ENCODE measurements at regions not wholly inside any gene's neighbourhood (a gene's known extent, or its start where the extent isn't known, plus 50 kb on each side); places are given as distances from the start of the nearest gene placed in this dataset.

DNA sequence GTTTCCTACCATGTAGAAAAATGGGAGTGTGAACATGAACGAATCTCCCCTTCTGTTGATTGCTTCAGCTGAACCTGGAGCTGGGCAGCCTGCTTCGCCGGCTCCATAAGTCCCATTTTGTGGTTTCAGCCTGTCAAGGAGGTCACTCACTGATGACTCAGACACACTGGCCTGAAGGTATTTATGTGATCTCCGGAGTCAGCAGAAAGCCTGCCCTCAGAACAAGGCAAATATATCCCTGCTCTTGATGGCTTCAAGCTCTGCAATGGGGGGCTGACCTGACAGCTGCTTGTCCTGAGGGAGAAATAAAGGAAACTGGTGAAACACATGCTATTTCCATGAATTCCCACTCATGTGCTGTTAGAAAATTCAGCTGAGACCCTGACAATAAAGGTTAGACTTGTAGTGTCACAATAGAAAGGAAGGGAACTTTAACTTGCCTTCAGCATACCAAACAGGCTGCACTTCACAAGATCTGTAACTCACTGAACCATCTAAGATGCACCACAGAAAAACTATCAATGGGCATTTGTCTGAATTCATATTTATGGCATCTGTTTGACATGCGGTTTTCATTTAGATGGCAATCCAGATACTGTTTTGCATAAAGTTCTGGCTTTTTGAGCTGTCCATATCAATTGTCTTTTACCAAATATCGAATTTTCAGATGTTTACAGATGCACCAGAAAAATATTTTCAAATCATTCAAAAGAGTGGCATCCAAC, 282.0 kb upstream of the VEPH1 start (continued):
- TF ChIP-seq, protein P1, sequence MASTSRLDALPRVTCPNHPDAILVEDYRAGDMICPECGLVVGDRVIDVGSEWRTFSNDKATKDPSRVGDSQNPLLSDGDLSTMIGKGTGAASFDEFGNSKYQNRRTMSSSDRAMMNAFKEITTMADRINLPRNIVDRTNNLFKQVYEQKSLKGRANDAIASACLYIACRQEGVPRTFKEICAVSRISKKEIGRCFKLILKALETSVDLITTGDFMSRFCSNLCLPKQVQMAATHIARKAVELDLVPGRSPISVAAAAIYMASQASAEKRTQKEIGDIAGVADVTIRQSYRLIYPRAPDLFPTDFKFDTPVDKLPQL (IDR thresholded peaks at IDR 0.05; ENCODE audit: extremely low read depth, insufficient read length), result no peak
- TF ChIP-seq, protein P2, sequence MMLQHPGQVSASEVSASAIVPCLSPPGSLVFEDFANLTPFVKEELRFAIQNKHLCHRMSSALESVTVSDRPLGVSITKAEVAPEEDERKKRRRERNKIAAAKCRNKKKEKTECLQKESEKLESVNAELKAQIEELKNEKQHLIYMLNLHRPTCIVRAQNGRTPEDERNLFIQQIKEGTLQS (IDR thresholded peaks at IDR 0.05), result peak; percentile 66
- TF ChIP-seq, protein P2 (CRISPR knock-in tag; conservative IDR thresholded peaks at IDR 0.05), result no peak
- TF ChIP-seq NFYB (IDR thresholded peaks at IDR 0.05; ENCODE audit: extremely low read depth, insufficient read length) (no peak), NONO (IDR thresholded peaks at IDR 0.05; ENCODE audit: low read depth in 2 of 2, low read length in 1 of 2) (no peak), C11orf30 (IDR thresholded peaks at IDR 0.05; ENCODE audit: low read depth) (peak; percentile 49; the same call in 1 of the 2 replicates), JUN (IDR thresholded peaks at IDR 0.05; ENCODE audit: borderline replicate concordance, low read depth, low read length) (0 out of 2 replicates have a peak, but pooled peaks have one; percentile 22), JUN (CRISPR knock-in tag; IDR thresholded peaks at IDR 0.05; ENCODE audit: borderline replicate concordance) (no peak), ZNF785 (CRISPR knock-in tag; IDR thresholded peaks at IDR 0.05) (no peak), CREB1 (IDR thresholded peaks at IDR 0.05) (no peak), CREB1 (CRISPR knock-in tag; IDR thresholded peaks at IDR 0.05) (no peak), STAT5B (CRISPR knock-in tag; IDR thresholded peaks at IDR 0.05) (no peak), TRIM28 (IDR thresholded peaks at IDR 0.05) (no peak), GATA2 (CRISPR knock-in tag; IDR thresholded peaks at IDR 0.05) (no peak), HIVEP1 (CRISPR knock-in tag; IDR thresholded peaks at IDR 0.05) (no peak), JUND (IDR thresholded peaks at IDR 0.05; ENCODE audit: borderline replicate concordance, low read depth, low read length) (peak; percentile 78), JUND (tag; IDR thresholded peaks at IDR 0.05; ENCODE audit: borderline replicate concordance, low read depth, low read length) (peak; percentile 87; the same call in 1 of the 3 replicates), DPF2 (IDR thresholded peaks at IDR 0.05) (no peak), MAFK (IDR thresholded peaks at IDR 0.05; ENCODE audit: low read length) (peak; percentile 53), SMARCA5 (IDR thresholded peaks at IDR 0.05) (no peak), NFIC (IDR thresholded peaks at IDR 0.05) (no peak), ZNF316 (IDR thresholded peaks at IDR 0.05) (peak; percentile 60), RNF2 (IDR thresholded peaks at IDR 0.05) (no peak), MEIS2 (IDR thresholded peaks at IDR 0.05; ENCODE audit: partially characterized antibody) (peak; percentile 43), MAFG (tag; conservative IDR thresholded peaks at IDR 0.05) (0 out of 2 replicates have a peak, but pooled peaks have one; percentile 42), HEY1 (CRISPR knock-in tag; IDR thresholded peaks at IDR 0.05; ENCODE audit: borderline replicate concordance) (no peak)
- TF ChIP-seq, protein P3, sequence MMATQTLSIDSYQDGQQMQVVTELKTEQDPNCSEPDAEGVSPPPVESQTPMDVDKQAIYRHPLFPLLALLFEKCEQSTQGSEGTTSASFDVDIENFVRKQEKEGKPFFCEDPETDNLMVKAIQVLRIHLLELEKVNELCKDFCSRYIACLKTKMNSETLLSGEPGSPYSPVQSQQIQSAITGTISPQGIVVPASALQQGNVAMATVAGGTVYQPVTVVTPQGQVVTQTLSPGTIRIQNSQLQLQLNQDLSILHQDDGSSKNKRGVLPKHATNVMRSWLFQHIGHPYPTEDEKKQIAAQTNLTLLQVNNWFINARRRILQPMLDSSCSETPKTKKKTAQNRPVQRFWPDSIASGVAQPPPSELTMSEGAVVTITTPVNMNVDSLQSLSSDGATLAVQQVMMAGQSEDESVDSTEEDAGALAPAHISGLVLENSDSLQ (IDR thresholded peaks at IDR 0.05), result 0 out of 2 replicates have a peak, but pooled peaks have one; percentile 13
- TF ChIP-seq, protein P4, sequence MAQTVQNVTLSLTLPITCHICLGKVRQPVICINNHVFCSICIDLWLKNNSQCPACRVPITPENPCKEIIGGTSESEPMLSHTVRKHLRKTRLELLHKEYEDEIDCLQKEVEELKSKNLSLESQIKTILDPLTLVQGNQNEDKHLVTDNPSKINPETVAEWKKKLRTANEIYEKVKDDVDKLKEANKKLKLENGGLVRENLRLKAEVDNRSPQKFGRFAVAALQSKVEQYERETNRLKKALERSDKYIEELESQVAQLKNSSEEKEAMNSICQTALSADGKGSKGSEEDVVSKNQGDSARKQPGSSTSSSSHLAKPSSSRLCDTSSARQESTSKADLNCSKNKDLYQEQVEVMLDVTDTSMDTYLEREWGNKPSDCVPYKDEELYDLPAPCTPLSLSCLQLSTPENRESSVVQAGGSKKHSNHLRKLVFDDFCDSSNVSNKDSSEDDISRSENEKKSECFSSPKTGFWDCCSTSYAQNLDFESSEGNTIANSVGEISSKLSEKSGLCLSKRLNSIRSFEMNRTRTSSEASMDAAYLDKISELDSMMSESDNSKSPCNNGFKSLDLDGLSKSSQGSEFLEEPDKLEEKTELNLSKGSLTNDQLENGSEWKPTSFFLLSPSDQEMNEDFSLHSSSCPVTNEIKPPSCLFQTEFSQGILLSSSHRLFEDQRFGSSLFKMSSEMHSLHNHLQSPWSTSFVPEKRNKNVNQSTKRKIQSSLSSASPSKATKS (CRISPR knock-in tag; IDR thresholded peaks at IDR 0.05), result no peak
